Upper lobe of right lung (tissue), 1 donor: ENCODE measurements at regions not wholly inside any gene's neighbourhood (a gene's known extent, or its start where the extent isn't known, plus 50 kb on each side); places are given as distances from the start of the nearest gene placed in this dataset.
"Not testable (repeated sequence)": the region's sequence is repeated elsewhere in the genome, so short reads cannot be mapped to it uniquely, and the experiment has no call there.

ENCODE experiments used
- ATAC-seq: fragments of 200-7000 bp; cut with Tn5 transposase; one replicate; pipeline ENCODE4 v1.9.1; 2020; ENCODE audit warnings: mild to moderate bottlenecking, moderate library complexity
- DNase-seq: peaks from one replicate; pipeline ENCODE4 v3.0.0-alpha.2; 2020
- H3K27ac ChIP-seq: fragments of 200-600 bp; one replicate; pipeline ENCODE4 v1.8.0; 2022
- H3K27me3 ChIP-seq: fragments of 200-600 bp; one replicate; pipeline ENCODE4 v1.8.0; 2022; ENCODE audit warnings: mild to moderate bottlenecking
- H3K36me3 ChIP-seq: fragments of 200-600 bp; one replicate; pipeline ENCODE4 v1.8.0; 2022
- H3K4me1 ChIP-seq: fragments of 200-600 bp; one replicate; pipeline ENCODE4 v1.8.0; 2022
- H3K4me3 ChIP-seq: fragments of 200-600 bp; one replicate; pipeline ENCODE4 v1.8.0; 2022; ENCODE audit warnings: mild to moderate bottlenecking
- H3K9me3 ChIP-seq: fragments of 200-600 bp; one replicate; pipeline ENCODE4 v1.8.0; 2022
- CTCF ChIP-seq: fragments of 200-600 bp; IDR thresholded peaks from one replicate; pipeline ENCODE4 v1.8.0; 2022; ENCODE audit warnings: antibody characterized with exemption
- intact Hi-C: fragments of 100-400 bp; cut with DNase I; formaldehyde crosslinking; loops from one replicate; pipeline ENCODE4 v1.11.0; 2022
- donor health status: DM: no; HTN: yes; CAD: no; lungs with severe emphysema.

- no peaks in the 10 kb centered on the region for H3K4me1 ChIP-seq
- H3K27me3 ChIP-seq, result no peaks in the 10 kb centered on the region
- H3K27ac ChIP-seq, result no peak overlapping the region
- no peak overlapping the region for H3K4me3 ChIP-seq
- ATAC-seq, result no peak
- DNase-seq, result no peak
- intact Hi-C loops, result no loop called here
- H3K9me3 ChIP-seq, result no peaks in the 10 kb centered on the region
- no peak for TF ChIP-seq CTCF
- no peaks in the 10 kb centered on the region for H3K36me3 ChIP-seq
Measured at GRCh38 chr11:23924226-23924625, 572.6 kb upstream of the LUZP2 start.

GRCh38 chr11:23931443-23931842 lies 565.4 kb upstream of the LUZP2 start:
- TF ChIP-seq CTCF, result no peak
- no peak overlapping the region for H3K27ac ChIP-seq
- intact Hi-C loops, result no loop called here
- DNase-seq, result no peak
- H3K36me3 ChIP-seq, result no peaks in the 10 kb centered on the region
- H3K4me1 ChIP-seq, result no peaks in the 10 kb centered on the region
- no peak for ATAC-seq
- H3K27me3 ChIP-seq, result no peaks in the 10 kb centered on the region
- H3K9me3 ChIP-seq, result no peaks in the 10 kb centered on the region
- no peak overlapping the region for H3K4me3 ChIP-seq

GRCh38 chr11:23932485-23932898 lies 564.4 kb upstream of the LUZP2 start:
- Histone ChIP-seq H3K36me3 (no peaks in the 10 kb centered on the region), H3K4me3 (no peak overlapping the region), H3K4me1 (no peaks in the 10 kb centered on the region), H3K9me3 (no peaks in the 10 kb centered on the region), H3K27me3 (no peaks in the 10 kb centered on the region), H3K27ac (no peak overlapping the region)
- intact Hi-C loops, result no loop called here
- no peak for TF ChIP-seq CTCF
- no peak for DNase-seq
- no peak for ATAC-seq

GRCh38 chr11:23933721-23934120 lies 563.1 kb upstream of the LUZP2 start:
- no peak for DNase-seq
- no peak for TF ChIP-seq CTCF
- ATAC-seq, result no peak
- H3K27ac ChIP-seq, result no peak overlapping the region
- no peaks in the 10 kb centered on the region for H3K36me3 ChIP-seq
- H3K9me3 ChIP-seq, result no peaks in the 10 kb centered on the region
- no peaks in the 10 kb centered on the region for H3K27me3 ChIP-seq
- intact Hi-C loops, result no loop called here
- no peak overlapping the region for H3K4me3 ChIP-seq
- H3K4me1 ChIP-seq, result no peaks in the 10 kb centered on the region

GRCh38 chr11:23934671-23935270 lies 562.1 kb upstream of the LUZP2 start:
- H3K4me3 ChIP-seq, DNase-seq, H3K27me3 ChIP-seq, H3K36me3 ChIP-seq, H3K4me1 ChIP-seq, ATAC-seq, H3K9me3 ChIP-seq, H3K27ac ChIP-seq, intact Hi-C loops: not testable (repeated sequence)

GRCh38 chr11:23942117-23942815 lies 554.6 kb upstream of the LUZP2 start:
- intact Hi-C loops, H3K9me3 ChIP-seq, H3K27ac ChIP-seq, H3K4me3 ChIP-seq, DNase-seq, H3K36me3 ChIP-seq, H3K27me3 ChIP-seq, ATAC-seq, H3K4me1 ChIP-seq: not testable (repeated sequence)
